HEK293T (cell line): ENCODE measurements at regions not wholly inside any gene's neighbourhood (a gene's known extent, or its start where the extent isn't known, plus 50 kb on each side); places are given as distances from the start of the nearest gene placed in this dataset.
"Not testable (repeated sequence)": the region's sequence is repeated elsewhere in the genome, so short reads cannot be mapped to it uniquely, and the experiment has no call there.

Source experiments
- CTCF ChIA-PET: fragments of 350-600 bp; formaldehyde crosslinking; extraction: SDS; loops from one replicate; lab custom pipeline; 2021; ENCODE audit warnings: antibody characterized with exemption, inconsistent platforms; lab: Yijun Ruan, JAX
- POLR2A ChIA-PET: fragments of 350-600 bp; formaldehyde crosslinking; extraction: SDS; loops from one replicate; lab custom pipeline; 2020; ENCODE audit warnings: antibody characterized with exemption, inconsistent platforms; lab: Yijun Ruan, JAX
- DNase-seq: peaks from one replicate; pipeline ENCODE4 v3.0.0; 2012; ENCODE audit warnings: mixed read lengths; ENCODE audit errors: extremely low spot score
- ARNT ChIP-seq: fragments of 450-650 bp; IDR thresholded peaks from 2 replicates; pipeline ENCODE4 v1.6.1; 2017; ENCODE audit warnings: mild to moderate bottlenecking
- BHLHE40 ChIP-seq: fragments of 450-650 bp; IDR thresholded peaks from 2 replicates; pipeline ENCODE4 v1.6.1; 2016; ENCODE audit warnings: mild to moderate bottlenecking, moderate library complexity, borderline replicate concordance
- CTBP1 ChIP-seq: fragments of 450-650 bp; IDR thresholded peaks from 2 replicates; pipeline ENCODE4 v1.6.1; 2016; ENCODE audit warnings: borderline replicate concordance
- ELF4 ChIP-seq: fragments of 450-650 bp; IDR thresholded peaks from 2 replicates; pipeline ENCODE4 v1.6.1; 2017; ENCODE audit warnings: antibody characterized with exemption
- FOXA1 ChIP-seq: fragments of 450-650 bp; IDR thresholded peaks from 2 replicates; pipeline ENCODE4 v1.6.1; 2016; ENCODE audit warnings: mild to moderate bottlenecking
- FOXK2 ChIP-seq: fragments of 450-650 bp; IDR thresholded peaks from 2 replicates; pipeline ENCODE4 v1.6.1; 2016; ENCODE audit warnings: mild to moderate bottlenecking
- FOXM1 ChIP-seq: fragments of 450-650 bp; IDR thresholded peaks from 2 replicates; pipeline ENCODE4 v1.6.1; 2017; ENCODE audit warnings: mild to moderate bottlenecking, borderline replicate concordance
- HDGF ChIP-seq: fragments of 450-650 bp; IDR thresholded peaks from 2 replicates; pipeline ENCODE4 v1.6.1; 2017; ENCODE audit warnings: antibody characterized with exemption, borderline replicate concordance
- L3MBTL2 ChIP-seq: fragments of 450-650 bp; conservative IDR thresholded peaks from 2 replicates; pipeline ENCODE4 v1.6.1; 2016; ENCODE audit warnings: mild to moderate bottlenecking
- LEF1 ChIP-seq: fragments of 450-650 bp; IDR thresholded peaks from 2 replicates; pipeline ENCODE4 v1.6.1; 2017; ENCODE audit warnings: mild to moderate bottlenecking, borderline replicate concordance
- NFRKB ChIP-seq: fragments of 450-650 bp; IDR thresholded peaks from 2 replicates; pipeline ENCODE4 v1.6.1; 2016; ENCODE audit warnings: mild to moderate bottlenecking, moderate library complexity
- SP1 ChIP-seq: fragments of 450-650 bp; IDR thresholded peaks from 2 replicates; pipeline ENCODE4 v1.6.1; 2017
- SUZ12 ChIP-seq: fragments of 450-650 bp; IDR thresholded peaks from 2 replicates; pipeline ENCODE4 v1.6.1; 2016; ENCODE audit warnings: mild to moderate bottlenecking
- TARDBP ChIP-seq: fragments of 450-650 bp; IDR thresholded peaks from 2 replicates; pipeline ENCODE4 v1.6.1; 2016
- ZNF384 ChIP-seq: fragments of 450-650 bp; IDR thresholded peaks from 2 replicates; pipeline ENCODE4 v1.6.1; 2016
- TF ChIP-seq, protein P1 (sequence below): fragments of 450-650 bp; IDR thresholded peaks from 2 replicates; pipeline ENCODE4 v1.6.1; 2016

DNA sequence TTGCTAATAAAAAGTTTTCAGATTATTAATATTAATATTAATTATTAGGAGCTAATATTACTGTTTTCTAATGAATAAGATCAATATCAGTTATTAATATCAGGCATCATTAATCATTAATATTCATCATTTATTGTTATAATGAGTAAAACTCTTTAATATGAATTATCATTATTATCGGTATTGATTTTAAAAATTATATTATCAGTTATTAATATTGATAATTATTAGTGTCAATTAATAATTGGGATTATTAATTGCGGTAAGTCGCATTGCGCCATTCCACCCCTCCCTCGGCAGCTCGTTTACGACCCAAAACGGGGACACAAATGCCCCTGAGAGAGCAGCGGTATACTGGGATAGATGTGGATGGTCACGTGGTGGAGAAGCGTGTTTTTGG is 70.4 kb upstream of the HMX1 start:
- POLR2A ChIA-PET, CTCF ChIA-PET, DNase-seq: not testable (repeated sequence)

DNA sequence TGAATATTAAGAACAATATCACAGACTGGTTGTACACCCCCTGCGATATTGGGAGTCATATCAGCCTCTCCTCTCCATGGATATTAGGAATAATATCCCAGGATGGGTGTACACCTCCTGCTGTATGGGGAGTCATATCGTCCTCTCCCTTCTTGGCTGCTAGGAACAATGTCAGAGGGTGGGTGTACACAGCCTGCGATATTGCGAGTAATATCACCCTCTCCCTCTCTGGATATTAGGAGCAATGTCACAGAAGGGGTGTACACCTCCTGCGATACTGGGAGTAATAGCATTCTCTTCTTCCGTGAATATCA is 69.8 kb upstream of the HMX1 start:
- POLR2A ChIA-PET, DNase-seq, CTCF ChIA-PET: not testable (repeated sequence)

DNA sequence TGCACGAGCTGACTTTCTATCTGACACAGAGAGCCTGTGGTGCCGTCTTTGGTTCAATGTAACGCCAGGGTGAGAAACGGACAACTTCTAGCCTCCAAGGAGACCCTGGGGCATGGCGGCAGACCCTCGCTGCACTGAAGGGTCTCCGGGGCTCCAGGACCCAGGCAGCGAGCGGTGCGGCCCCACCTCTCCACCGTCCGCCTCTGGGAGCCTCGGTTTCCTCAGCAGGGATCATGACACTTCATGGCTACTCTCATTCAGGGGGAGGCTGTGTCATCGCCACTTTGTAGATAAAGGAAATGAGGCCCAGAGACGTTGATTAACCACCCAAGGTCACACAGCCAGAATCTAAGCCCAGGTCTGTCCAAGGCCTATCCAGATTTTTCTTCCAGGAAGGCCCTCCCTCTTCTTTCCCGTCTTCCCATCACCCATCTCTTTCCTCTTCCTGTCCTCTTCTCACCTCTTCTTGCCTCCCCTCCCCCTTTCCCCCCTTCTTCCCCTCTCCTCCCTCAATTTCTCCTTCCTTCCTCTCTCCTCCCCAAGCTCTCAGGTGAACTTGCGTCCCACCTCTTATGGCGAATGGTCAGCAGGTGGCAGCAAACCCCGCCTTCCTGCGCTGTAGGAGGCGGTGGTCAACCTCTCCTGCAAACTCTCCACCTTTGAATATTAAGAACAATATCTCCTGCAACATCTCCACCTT is 69.3 kb upstream of the HMX1 start:
- CTCF ChIA-PET: no interaction called here
- POLR2A ChIA-PET: no interaction called here
- no peak for TF ChIP-seq L3MBTL2
- no peak for TF ChIP-seq ARNT
- TF ChIP-seq CTBP1: no peak
- no peak for TF ChIP-seq FOXA1
- TF ChIP-seq FOXM1: no peak
- no peak for TF ChIP-seq NFRKB
- no peak for TF ChIP-seq ZNF384
- TF ChIP-seq SUZ12: no peak
- no peak for TF ChIP-seq FOXK2
- no peak for TF ChIP-seq LEF1
- DNase-seq: peak; percentile 40

DNA sequence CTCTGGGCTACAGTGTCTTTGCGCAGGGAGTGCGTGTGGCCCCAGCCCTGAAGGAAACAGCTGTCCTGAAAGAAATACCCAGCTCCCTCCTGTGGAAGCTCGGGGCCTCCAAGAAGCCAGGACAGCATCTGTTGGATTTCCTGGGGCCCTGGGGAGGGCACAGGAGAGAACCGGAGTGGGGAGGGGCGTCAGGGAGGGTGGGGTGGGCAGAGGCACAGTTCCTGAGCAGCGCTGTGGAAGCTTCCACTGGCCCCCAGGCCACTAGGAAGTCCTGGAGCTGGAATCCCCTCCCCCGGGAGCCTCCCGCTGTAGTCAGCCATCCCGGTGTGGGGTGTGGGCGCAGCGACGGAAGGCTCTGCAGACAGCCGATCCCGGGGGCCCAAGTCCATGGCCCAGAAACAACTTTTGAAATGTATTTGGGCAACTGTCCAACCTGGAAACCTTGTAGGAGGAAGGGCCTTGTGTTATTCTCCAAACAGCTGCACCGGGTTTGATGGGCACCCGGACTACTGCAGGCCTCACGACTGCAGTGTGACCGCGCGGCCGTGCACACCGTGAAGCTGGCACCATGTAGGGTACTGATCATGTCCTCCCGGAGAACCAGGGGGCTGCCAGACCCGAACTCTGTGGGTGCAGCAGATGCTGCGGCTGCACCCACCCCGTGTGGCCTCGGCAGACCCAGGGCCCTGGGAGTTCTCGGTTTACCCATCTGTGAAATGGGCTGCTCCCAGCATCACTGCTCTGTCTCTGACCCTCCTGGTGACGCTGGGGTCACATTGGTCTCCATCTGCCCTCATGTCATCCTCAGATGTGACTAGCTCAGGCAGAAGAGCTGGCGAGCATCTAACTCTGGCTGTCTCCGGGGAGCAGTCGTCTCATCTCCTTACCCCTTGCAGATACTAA is 68.5 kb upstream of the HMX1 start:
- ChIA-PET CTCF (no interaction called here), POLR2A (no interaction called here)

DNA sequence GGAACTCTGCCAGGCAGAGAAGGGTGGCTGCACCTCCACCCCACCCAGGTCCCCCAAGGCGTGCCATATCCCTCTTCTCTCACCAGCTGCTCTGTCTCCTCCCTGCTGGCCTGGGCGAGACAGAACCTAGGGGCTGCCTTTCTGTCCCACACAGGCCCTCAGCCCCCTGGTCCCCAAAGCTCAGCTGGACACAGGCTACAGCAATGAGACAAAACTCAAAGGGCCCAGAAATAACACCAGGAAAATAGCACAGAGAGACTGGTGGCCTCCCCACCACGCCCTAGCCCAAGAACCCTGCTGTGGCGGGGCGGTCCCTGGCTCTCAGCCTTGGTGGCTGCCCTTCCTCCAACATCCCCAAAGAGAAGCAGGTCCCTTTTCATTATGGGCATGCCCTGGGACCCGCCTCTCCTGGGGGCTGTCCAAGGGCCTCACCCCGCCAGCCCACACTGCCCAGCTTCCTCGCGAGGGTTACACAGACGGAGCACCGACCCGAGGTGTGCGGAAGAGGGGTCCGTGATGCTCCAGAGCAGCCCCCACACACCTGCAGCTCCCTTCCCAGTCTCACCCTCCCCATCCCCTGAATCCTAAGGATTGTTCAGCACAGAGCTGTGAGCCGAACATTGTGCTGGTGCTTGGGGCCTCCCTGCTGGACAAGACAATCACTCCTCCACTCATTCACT is 67.7 kb upstream of the HMX1 start:
- no peak for TF ChIP-seq CTBP1
- no peak for TF ChIP-seq TARDBP
- no peak for TF ChIP-seq ARNT
- no peak for TF ChIP-seq FOXA1
- TF ChIP-seq FOXM1: no peak
- TF ChIP-seq BHLHE40: no peak
- TF ChIP-seq LEF1: no peak
- TF ChIP-seq ELF4: no peak
- TF ChIP-seq ZNF384: no peak
- TF ChIP-seq NFRKB: no peak
- TF ChIP-seq SP1: no peak
- no peak for TF ChIP-seq FOXK2
- no peak for TF ChIP-seq SUZ12
- TF ChIP-seq L3MBTL2: no peak
- no peak for TF ChIP-seq HDGF
- TF ChIP-seq, protein P1, sequence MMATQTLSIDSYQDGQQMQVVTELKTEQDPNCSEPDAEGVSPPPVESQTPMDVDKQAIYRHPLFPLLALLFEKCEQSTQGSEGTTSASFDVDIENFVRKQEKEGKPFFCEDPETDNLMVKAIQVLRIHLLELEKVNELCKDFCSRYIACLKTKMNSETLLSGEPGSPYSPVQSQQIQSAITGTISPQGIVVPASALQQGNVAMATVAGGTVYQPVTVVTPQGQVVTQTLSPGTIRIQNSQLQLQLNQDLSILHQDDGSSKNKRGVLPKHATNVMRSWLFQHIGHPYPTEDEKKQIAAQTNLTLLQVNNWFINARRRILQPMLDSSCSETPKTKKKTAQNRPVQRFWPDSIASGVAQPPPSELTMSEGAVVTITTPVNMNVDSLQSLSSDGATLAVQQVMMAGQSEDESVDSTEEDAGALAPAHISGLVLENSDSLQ: no peak
- ChIA-PET POLR2A (no interaction called here), CTCF (interaction anchor here (0.6 kb wide), 1 partner anchor 1076 kb away, joined by 3 read pairs; no protein-coding TSS in a partner anchor)
- no peak for DNase-seq

More for the DNA sequence above, 68.5 kb upstream of the HMX1 start:
- TF ChIP-seq FOXA1 (no peak), CTBP1 (no peak), ARNT (no peak), FOXM1 (no peak), FOXK2 (no peak), SP1 (no peak), NFRKB (no peak), BHLHE40 (no peak)
- TF ChIP-seq, protein P1: no peak
- DNase-seq: no peak

DNA sequence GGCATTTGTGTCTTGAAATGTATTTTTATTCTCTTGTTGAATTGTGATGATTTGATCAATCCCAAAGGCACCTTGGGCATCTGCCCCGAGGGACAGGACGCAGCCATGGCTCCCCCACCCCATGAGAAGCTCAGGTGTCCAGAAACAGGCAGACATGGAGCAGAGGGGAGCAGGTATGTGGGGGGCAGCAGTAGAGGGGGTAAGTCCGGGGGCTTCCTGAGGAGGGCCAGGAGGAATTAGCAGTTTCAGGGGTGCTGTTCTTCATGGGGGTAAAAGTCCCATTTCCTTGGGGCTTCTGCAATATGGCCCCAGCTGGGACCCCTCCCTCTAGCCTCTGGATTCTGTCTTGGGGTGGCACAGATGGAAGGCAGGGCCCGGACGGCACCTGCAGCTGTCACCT is 67.0 kb upstream of the HMX1 start:
- DNase-seq: no peak
- ChIA-PET POLR2A (no interaction called here), CTCF (no interaction called here)
- TF ChIP-seq SUZ12: no peak

DNA sequence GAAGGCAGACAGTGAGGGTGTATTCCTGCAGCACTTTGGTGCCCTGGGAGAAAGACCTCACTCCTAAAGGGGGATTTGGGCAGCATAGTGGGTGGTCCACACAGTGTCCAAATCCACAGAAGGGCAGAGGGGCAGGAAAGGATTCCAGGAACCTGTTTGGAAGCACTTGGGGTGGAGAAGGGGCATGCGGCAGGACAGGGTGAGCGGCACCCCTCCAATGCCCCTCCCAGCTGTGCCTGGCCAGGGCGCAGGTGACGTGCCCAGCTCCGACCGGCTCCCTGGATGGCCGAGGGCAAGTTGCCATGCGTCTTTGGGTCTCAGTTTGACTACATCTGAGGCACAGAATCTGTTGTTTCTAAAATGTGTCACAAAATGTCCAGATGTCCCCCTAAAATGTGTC is 66.5 kb upstream of the HMX1 start:
- DNase-seq: no peak
- ChIA-PET CTCF (no interaction called here), POLR2A (no interaction called here)
- no peak for TF ChIP-seq LEF1
- no peak for TF ChIP-seq NFRKB
- no peak for TF ChIP-seq HDGF
- no peak for TF ChIP-seq SUZ12
- no peak for TF ChIP-seq CTBP1
- no peak for TF ChIP-seq FOXM1
- TF ChIP-seq TARDBP: no peak
- TF ChIP-seq ZNF384: no peak
- no peak for TF ChIP-seq FOXA1
- TF ChIP-seq ELF4: no peak
- no peak for TF ChIP-seq L3MBTL2
- no peak for TF ChIP-seq BHLHE40
- no peak for TF ChIP-seq SP1
- TF ChIP-seq, protein P1: no peak
- no peak for TF ChIP-seq ARNT
